H1 (cell line): ENCODE measurements at regions not wholly inside any gene's neighbourhood (a gene's known extent, or its start where the extent isn't known, plus 50 kb on each side); places are given as distances from the start of the nearest gene placed in this dataset.

Experiments used
- CTCF ChIA-PET: fragments of 300-600 bp; sonication (Branson Sonifier 250); formaldehyde crosslinking; loops from one replicate; lab custom pipeline; 2021; ENCODE audit not compliant: partially characterized antibody; lab: Charles Lee
- POLR2A ChIA-PET: fragments of 300-600 bp; sonication (Branson Sonifier 250); formaldehyde crosslinking; loops from one replicate; lab custom pipeline; 2021; ENCODE audit warnings: inconsistent platforms; ENCODE audit not compliant: partially characterized antibody; lab: Charles Lee
- DNase-seq, 2 experiments: peaks; one replicate each; pipeline versions ENCODE4 v3.0.0 to v3.0.0-alpha.2; 2010 to 2022; ENCODE audit warnings: low spot score in 2 of 2, low read depth in 1 of 2, mixed read lengths in 1 of 2
- FAIRE-seq: peaks from 2 replicates; lab custom pipeline; 2011; peaks lifted over from hg19 to GRCh38; lab: Jason Lieb, UNC
- H2AFZ ChIP-seq: 2 replicates; pipeline ENCODE4 v1.8.1; 2012; ENCODE audit warnings: low read length, inconsistent platforms
- H2AK5ac ChIP-seq: 2 replicates; pipeline ENCODE4 v1.6.1; 2013; ENCODE audit warnings: low read depth, low read length
- H2BK120ac ChIP-seq: replicated peaks from 2 replicates; pipeline ENCODE3; 2013; ENCODE audit warnings: low read depth, low read length, inconsistent platforms
- H2BK12ac ChIP-seq: 2 replicates; pipeline ENCODE4 v1.6.1; 2013; ENCODE audit warnings: low read depth, low read length
- H2BK15ac ChIP-seq: 2 replicates; pipeline ENCODE4 v1.6.1; 2013; ENCODE audit warnings: low read length
- H2BK20ac ChIP-seq: 2 replicates; pipeline ENCODE4 v1.6.1; 2013; ENCODE audit warnings: low read length
- H2BK5ac ChIP-seq: 2 replicates; pipeline ENCODE4 v1.6.1; 2013; ENCODE audit warnings: low read depth, low read length
- H3K14ac ChIP-seq: 2 replicates; pipeline ENCODE4 v1.6.1; 2013; ENCODE audit warnings: inconsistent platforms; ENCODE audit not compliant: insufficient read length
- H3K18ac ChIP-seq: 2 replicates; pipeline ENCODE4 v1.6.1; 2013; ENCODE audit warnings: low read length; ENCODE audit errors: extremely low read depth
- H3K23ac ChIP-seq: 2 replicates; pipeline ENCODE4 v1.6.1; 2013; ENCODE audit warnings: inconsistent platforms; ENCODE audit not compliant: insufficient read length
- H3K23me2 ChIP-seq: 2 replicates; pipeline ENCODE4 v1.6.1; 2013; ENCODE audit warnings: low read depth, low read length
- H3K27ac ChIP-seq: 2 replicates; pipeline ENCODE4 v1.6.1; 2011; ENCODE audit warnings: low read depth, low read length, inconsistent platforms
- H3K27me3 ChIP-seq, 4 experiments: replicated peaks in 1 of 4; 1 replicate in 1 of 4; 2 replicates in 3 of 4; pipeline versions ENCODE4 v1.6.1 to v1.8.1; 2011 to 2013; ENCODE audit warnings: low read length in 3 of 4, mild to moderate bottlenecking in 3 of 4, inconsistent platforms in 2 of 4, mixed read lengths in 2 of 4, moderate library complexity in 1 of 4; ENCODE audit not compliant: control insufficient read depth in 3 of 4, insufficient read depth in 3 of 4; ENCODE audit errors: extremely low read depth in 1 of 4
- H3K36me3 ChIP-seq, 4 experiments: 2 replicates each; pipeline versions ENCODE4 v1.6.1 to v1.8.1; 2011 to 2013; ENCODE audit warnings: mild to moderate bottlenecking in 4 of 4, low read length in 3 of 4, moderate library complexity in 2 of 4, control low read depth in 1 of 4, inconsistent platforms in 1 of 4; ENCODE audit not compliant: insufficient read depth in 4 of 4, control insufficient read depth in 2 of 4
- H3K4ac ChIP-seq: replicated peaks from 2 replicates; pipeline ENCODE3; 2013; ENCODE audit warnings: low read length, low read depth, mixed read lengths, inconsistent platforms; ENCODE audit not compliant: insufficient read length
- H3K4me1 ChIP-seq, 4 experiments: replicated peaks in 1 of 4; 1 replicate in 1 of 4; 2 replicates in 3 of 4; pipeline versions ENCODE4 v1.6.1 to v1.8.1; 2011 to 2013; ENCODE audit warnings: low read length in 3 of 4, inconsistent platforms in 2 of 4, mixed read lengths in 1 of 4; ENCODE audit not compliant: insufficient read depth in 4 of 4, control insufficient read depth in 3 of 4
- H3K4me2 ChIP-seq, 2 experiments: 2 replicates each; pipeline versions ENCODE4 v1.6.1 to v1.8.1; 2011 to 2013; ENCODE audit warnings: low read depth in 2 of 2, low read length in 2 of 2, control low read depth in 1 of 2, inconsistent platforms in 1 of 2, mild to moderate bottlenecking in 1 of 2; ENCODE audit not compliant: insufficient read depth in 1 of 2
- H3K4me3 ChIP-seq, 4 experiments: fragments of 200-600, 300-600 bp in 1 of 4; sonication (generic), shearing (Covaris generic), sonication (Bioruptor Twin) in 1 of 4; 2 replicates each; pipeline versions ENCODE4 v1.5.1 to v1.8.1; 2011 to 2016; ENCODE audit warnings: low read length in 4 of 4, low read depth in 3 of 4, control low read depth in 2 of 4, inconsistent platforms in 2 of 4, mild to moderate bottlenecking in 2 of 4, mixed read lengths in 1 of 4, moderate library complexity in 1 of 4; ENCODE audit not compliant: insufficient read depth in 2 of 4; ENCODE audit errors: extremely low read depth in 1 of 4
- H3K56ac ChIP-seq: replicated peaks from 2 replicates; pipeline ENCODE3; 2013; ENCODE audit warnings: low read depth, mild to moderate bottlenecking, mixed read lengths, low read length, inconsistent platforms; ENCODE audit not compliant: insufficient read length
- H3K79me1 ChIP-seq: 2 replicates; pipeline ENCODE4 v1.6.1; 2013; ENCODE audit warnings: low read depth, low read length, control low read depth
- H3K79me2 ChIP-seq, 2 experiments: 2 replicates each; pipeline versions ENCODE4 v1.6.1 to v1.8.1; 2012 to 2013; ENCODE audit warnings: low read length in 2 of 2, mild to moderate bottlenecking in 2 of 2, inconsistent platforms in 1 of 2; ENCODE audit not compliant: insufficient read depth in 2 of 2, control insufficient read depth in 1 of 2
- H3K9ac ChIP-seq, 4 experiments: replicated peaks in 1 of 4; 1 replicate in 1 of 4; 2 replicates in 3 of 4; pipeline versions ENCODE4 v1.6.1 to v1.8.1; 2011 to 2013; ENCODE audit warnings: low read depth in 3 of 4, low read length in 3 of 4, control low read depth in 2 of 4, mild to moderate bottlenecking in 2 of 4, moderate library complexity in 2 of 4, inconsistent platforms in 1 of 4; ENCODE audit errors: extremely low read depth in 1 of 4
- H3K9me3 ChIP-seq, 2 experiments: 2 replicates each; pipeline versions ENCODE4 v1.6.1 to v1.8.1; 2012 to 2013; ENCODE audit warnings: mild to moderate bottlenecking in 2 of 2, moderate library complexity in 2 of 2, control low read depth in 1 of 2, inconsistent platforms in 1 of 2, low read depth in 1 of 2, low read length in 1 of 2, mixed read lengths in 1 of 2; ENCODE audit not compliant: insufficient read depth in 2 of 2
- H4K20me1 ChIP-seq, 2 experiments: replicated peaks in 1 of 2; 2 replicates each; pipeline versions ENCODE3 to v1.8.1; 2011 to 2013; ENCODE audit warnings: inconsistent platforms in 2 of 2, low read length in 2 of 2, mild to moderate bottlenecking in 1 of 2; ENCODE audit not compliant: insufficient read depth in 2 of 2, control insufficient read depth in 1 of 2
- H4K5ac ChIP-seq: 2 replicates; pipeline ENCODE4 v1.6.1; 2013; ENCODE audit warnings: low read length, low read depth, mixed read lengths, inconsistent platforms; ENCODE audit not compliant: insufficient read length
- H4K8ac ChIP-seq: 2 replicates; pipeline ENCODE4 v1.8.0; 2013; ENCODE audit warnings: mild to moderate bottlenecking, moderate library complexity, low read length, inconsistent platforms; ENCODE audit not compliant: insufficient read depth; ENCODE audit errors: extremely low read depth
- H4K91ac ChIP-seq: replicated peaks from 2 replicates; pipeline ENCODE3; 2013; ENCODE audit warnings: low read length, mixed read lengths, inconsistent platforms; ENCODE audit not compliant: insufficient read length
- BACH1 ChIP-seq: IDR thresholded peaks from 2 replicates; pipeline ENCODE4 v1.6.1; 2012; ENCODE audit warnings: low read length, improper control_type of control experiment
- CHD1 ChIP-seq: IDR thresholded peaks from 2 replicates; pipeline ENCODE4 v1.6.1; 2012; ENCODE audit warnings: low read depth, low read length, improper control_type of control experiment
- CREB1 ChIP-seq: IDR thresholded peaks from 2 replicates; pipeline ENCODE4 v1.6.1; 2012; ENCODE audit warnings: inconsistent platforms
- FOSL1 ChIP-seq: IDR thresholded peaks from 2 replicates; pipeline ENCODE4 v1.6.1; 2011; ENCODE audit warnings: mild to moderate bottlenecking, low read depth, low read length, moderate library complexity; ENCODE audit not compliant: insufficient read depth
- HDAC2 ChIP-seq, 2 experiments: fragments of 300-600 bp in 1 of 2; sonication (generic) in 1 of 2; IDR thresholded peaks; 2 replicates each; pipeline ENCODE4 v1.6.1; 2011 to 2012; ENCODE audit warnings: low read depth in 2 of 2, low read length in 2 of 2, mild to moderate bottlenecking in 2 of 2, moderate library complexity in 2 of 2, borderline replicate concordance in 1 of 2, inconsistent platforms in 1 of 2
- KDM1A ChIP-seq: fragments of 200-600, 300-600 bp; sonication (generic); IDR thresholded peaks from 2 replicates; pipeline ENCODE4 v1.7.1; 2016; ENCODE audit warnings: mild to moderate bottlenecking, low read length, borderline replicate concordance
- TCF12 ChIP-seq: IDR thresholded peaks from 2 replicates; pipeline ENCODE4 v1.6.1; 2011; ENCODE audit warnings: low read depth, mild to moderate bottlenecking, low read length
- USF2 ChIP-seq: IDR thresholded peaks from 2 replicates; pipeline ENCODE4 v1.6.1; 2011; ENCODE audit warnings: low read length, improper control_type of control experiment
- WGBS, 2 experiments: shearing (Covaris generic) in 1 of 2; methylation state at CpG; one replicate each; pipeline versions ENCODE4 v1.1.6 to v1.1.7; 2013 to 2015; ENCODE audit warnings: low lambda C conversion rate in 2 of 2, mixed read lengths in 2 of 2, inconsistent platforms in 1 of 2, low coverage in 1 of 2, missing lambda C conversion rate in 1 of 2; ENCODE audit not compliant: insufficient replicate concordance in 2 of 2, insufficient coverage in 1 of 2, insufficient read length in 1 of 2; ENCODE audit errors: extremely low coverage in 1 of 2, missing lambda C conversion rate in 1 of 2; 5-methylcytosine and 5-hydroxymethylcytosine counted together

GRCh38 chr3:74003734-74004133 is 379.0 kb upstream of the PDZRN3 start:
- Histone ChIP-seq H2BK12ac (no peak overlapping the region), H3K23me2 (no peaks in the 10 kb centered on the region; the same call in 1 of the 2 replicates), H2BK120ac (no peak overlapping the region), H3K18ac (no peak overlapping the region), H2AFZ (no peak overlapping the region), H3K27ac (no peak overlapping the region), H3K36me3 (no peaks in the 10 kb centered on the region), H3K79me2 (no peaks in the 10 kb centered on the region), H2BK5ac (no peak overlapping the region), H3K4me3 (no peak overlapping the region), H2AK5ac (no peak overlapping the region), H4K91ac (no peak overlapping the region), H3K9ac (no peak overlapping the region), H4K5ac (no peak overlapping the region), H3K4me1 (no peaks in the 10 kb centered on the region), H3K56ac (no peak overlapping the region), H3K14ac (no peak overlapping the region), H4K20me1 (no peaks in the 10 kb centered on the region), H3K27me3 (no peaks in the 10 kb centered on the region), H2BK15ac (no peak overlapping the region), H3K4me2 (no peak overlapping the region), H3K23ac (no peak overlapping the region), H3K9me3 (no peaks in the 10 kb centered on the region), H4K8ac (no peak overlapping the region), H3K4ac (no peak overlapping the region), H2BK20ac (no peak overlapping the region), H3K79me1 (no peaks in the 10 kb centered on the region)
- FAIRE-seq = no peak
- DNase-seq = no peak
- no peak for TF ChIP-seq CHD1
- TF ChIP-seq KDM1A = no peak
- no peak for TF ChIP-seq TCF12
- TF ChIP-seq BACH1 = no peak
- TF ChIP-seq CREB1 = no peak
- TF ChIP-seq HDAC2 (IDR thresholded peaks at IDR 0.05; ENCODE audit: borderline replicate concordance in 1 of 2, low read depth in 2 of 2, low read length in 2 of 2) = no peak
- no peak for TF ChIP-seq FOSL1
- TF ChIP-seq USF2 = no peak
- CTCF ChIA-PET = interaction anchor here (0.6 to 1.1 kb wide), 3 partner anchors 70 to 1051 kb away, joined by 3 read pairs; no protein-coding TSS in a partner anchor
- WGBS, 2 experiments = 98% methylated on average over 4 of the region's 5 CpGs; no CpG with 5 or more reads in 1 of the 2 experiments
- POLR2A ChIA-PET = interaction anchor here (0.7 kb wide), 1 partner anchor 1067 kb away, joined by 3 read pairs; no protein-coding TSS in a partner anchor
